GM18951 (cell line): ENCODE measurements at regions not wholly inside any gene's neighbourhood (a gene's known extent, or its start where the extent isn't known, plus 50 kb on each side); places are given as distances from the start of the nearest gene placed in this dataset.

Source experiments
- POLR2A ChIP-seq: IDR thresholded peaks from 4 replicates; pipeline ENCODE4 v1.6.1; 2011; ENCODE audit warnings: mild to moderate bottlenecking; ENCODE audit not compliant: insufficient read length, insufficient read depth; ENCODE audit errors: extremely low read depth
- in situ Hi-C: fragments of 300-500 bp; cut with MboI; formaldehyde crosslinking; loops from one replicate; pipeline ENCODE4 v1.12.0; 2022; ENCODE audit warnings: low sequenced_read_pairs, mixed read lengths, inconsistent platforms; ENCODE audit not compliant: unreplicated experiment

DNA sequence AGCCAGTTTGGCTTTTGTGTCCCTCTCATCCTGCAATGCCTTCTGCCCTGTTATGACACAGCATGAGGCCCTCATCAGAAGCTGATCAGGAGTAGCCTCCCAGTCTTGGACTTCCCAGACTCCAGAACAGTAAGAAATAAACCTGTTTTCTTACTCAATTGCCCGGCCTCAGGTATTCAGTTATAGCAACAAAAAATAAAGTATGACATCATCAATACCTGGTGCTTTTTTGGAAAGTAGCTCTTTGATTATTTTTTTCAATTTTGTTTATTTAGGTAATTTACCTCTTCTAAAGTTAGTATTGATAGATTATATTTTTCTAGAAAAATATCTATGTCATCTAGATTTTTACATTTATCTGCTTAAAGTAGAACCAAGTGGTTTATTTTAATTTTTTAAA, 112.8 kb upstream of the CES5A start:
- no peak for TF ChIP-seq POLR2A
- in situ Hi-C loops: no loop called here

DNA sequence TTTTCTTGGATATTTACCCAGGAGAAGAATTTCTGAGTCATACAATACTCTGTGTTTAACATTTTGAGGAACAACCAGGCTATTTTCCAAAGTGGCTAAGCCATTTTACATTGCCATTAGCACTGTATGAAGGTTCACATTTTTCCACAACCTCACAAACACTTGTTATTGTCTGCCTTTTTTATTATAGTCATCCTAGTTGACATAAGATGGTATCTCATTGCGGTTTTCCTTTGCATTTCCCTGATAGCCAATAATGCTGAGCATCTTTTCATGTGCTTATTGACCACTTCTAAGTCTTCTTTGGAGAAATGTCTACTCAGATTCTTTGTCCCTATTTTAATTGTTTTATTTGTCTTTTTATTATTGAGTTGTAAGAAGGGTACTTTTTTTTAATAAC, 107.4 kb upstream of the CES5A start:
- in situ Hi-C loops: no loop called here
- no peak for TF ChIP-seq POLR2A

DNA sequence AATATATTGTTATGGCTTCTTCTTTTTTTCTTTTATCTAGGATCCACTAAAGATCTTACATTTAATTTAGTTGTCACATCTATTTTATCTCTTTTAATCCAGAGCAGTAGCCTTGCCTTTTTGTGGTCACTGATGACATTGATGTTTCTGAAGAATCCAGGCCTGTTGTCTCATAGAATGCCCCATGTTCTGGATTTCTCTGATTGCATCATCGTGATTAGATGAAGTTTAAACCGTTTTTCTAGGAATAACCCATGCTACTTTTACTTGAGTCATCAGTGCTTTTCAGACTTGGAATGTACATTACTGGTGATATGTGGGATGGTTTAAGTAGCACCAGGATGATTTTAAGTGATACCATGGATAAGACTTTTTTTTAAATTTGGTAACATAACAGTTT, 106.4 kb upstream of the CES5A start:
- in situ Hi-C loops: no loop called here
- no peak for TF ChIP-seq POLR2A

DNA sequence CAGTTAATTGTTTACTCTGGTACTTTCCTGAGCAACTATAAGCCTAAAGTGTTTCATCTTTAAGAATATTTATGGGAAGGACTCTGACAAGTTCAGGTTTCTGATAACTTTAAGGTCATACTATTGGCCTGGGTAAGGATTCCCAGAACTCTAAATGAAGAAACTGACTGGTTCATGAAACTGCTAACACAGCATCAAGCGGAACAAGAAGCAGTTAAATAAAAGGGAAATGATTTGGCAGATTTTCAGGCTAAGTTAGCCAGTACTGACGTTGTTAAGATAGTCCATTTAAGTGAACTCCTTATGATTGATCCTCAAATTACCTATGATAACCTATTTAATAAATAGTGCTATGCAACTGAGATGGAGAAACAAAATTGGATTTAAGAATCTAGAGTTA, 101.6 kb upstream of the CES5A start:
- in situ Hi-C loops: no loop called here
- TF ChIP-seq POLR2A: no peak

DNA sequence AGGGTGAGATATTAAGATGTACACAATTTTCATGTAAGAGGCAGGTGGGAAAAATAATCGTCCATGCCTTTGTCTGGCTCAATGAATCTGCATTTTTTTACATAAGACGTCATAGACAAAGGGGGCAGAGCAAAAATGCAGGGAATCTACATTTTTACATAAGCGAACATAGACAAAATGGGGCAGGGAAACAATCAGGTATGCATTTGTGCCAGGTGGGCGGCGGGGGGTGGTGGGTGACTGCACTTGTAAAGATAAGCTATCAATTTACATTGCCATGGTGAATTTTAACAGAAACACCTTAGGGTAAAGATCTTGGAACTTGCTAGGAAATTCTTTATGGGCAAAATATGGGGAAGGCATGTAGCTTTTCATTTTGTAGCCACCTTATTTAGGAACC, 96.3 kb upstream of the CES5A start:
- TF ChIP-seq POLR2A: no peak
- in situ Hi-C loops: no loop called here

DNA sequence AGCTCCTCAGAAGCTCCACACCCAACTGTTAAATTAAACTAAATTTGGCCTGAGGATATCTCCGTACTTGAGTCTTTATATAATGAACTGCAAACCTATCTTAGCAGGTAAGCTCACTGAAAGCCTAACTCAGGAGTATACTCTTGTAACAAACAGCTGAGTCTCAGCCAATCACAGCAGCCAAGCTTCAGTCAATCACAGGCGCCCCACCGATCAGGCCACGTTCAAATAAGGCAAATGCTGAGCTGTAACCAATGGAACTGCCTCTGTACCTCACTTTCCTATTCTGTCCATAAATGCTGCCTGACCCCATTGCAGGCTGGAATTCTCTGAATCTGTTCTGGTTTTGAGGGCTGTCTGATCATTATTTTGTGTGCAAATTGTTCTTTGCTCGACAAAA, 93.0 kb upstream of the CES5A start:
- in situ Hi-C loops: no loop called here
- no peak for TF ChIP-seq POLR2A

DNA sequence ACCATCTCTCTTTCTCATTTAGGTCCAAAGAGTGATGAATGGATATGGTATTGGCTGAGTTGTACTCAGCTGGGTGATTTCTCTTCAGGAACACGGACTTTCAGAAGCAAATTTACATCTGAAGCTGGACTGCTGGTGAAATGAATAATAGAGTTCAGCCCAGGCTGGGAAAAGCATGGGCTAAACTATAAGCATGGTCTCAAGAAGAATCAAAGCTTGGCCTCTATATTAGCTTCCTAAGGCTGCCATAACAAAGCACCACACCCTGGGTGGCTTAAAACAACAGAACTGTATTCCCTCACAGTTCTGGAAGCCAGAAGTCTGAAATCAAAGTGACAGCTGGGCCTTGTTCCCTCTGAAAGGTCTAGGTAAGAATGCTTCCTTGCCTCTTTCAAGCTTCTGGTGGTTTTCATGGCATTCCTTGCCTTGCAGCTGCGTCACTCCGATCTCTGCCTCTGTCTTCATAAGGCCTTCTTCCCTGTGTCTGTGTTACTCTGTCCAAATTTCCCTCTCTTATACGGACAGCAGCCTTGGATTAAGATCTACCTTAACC, 89.8 kb upstream of the CES5A start:
- no peak for TF ChIP-seq POLR2A
- in situ Hi-C loops: no loop called here

DNA sequence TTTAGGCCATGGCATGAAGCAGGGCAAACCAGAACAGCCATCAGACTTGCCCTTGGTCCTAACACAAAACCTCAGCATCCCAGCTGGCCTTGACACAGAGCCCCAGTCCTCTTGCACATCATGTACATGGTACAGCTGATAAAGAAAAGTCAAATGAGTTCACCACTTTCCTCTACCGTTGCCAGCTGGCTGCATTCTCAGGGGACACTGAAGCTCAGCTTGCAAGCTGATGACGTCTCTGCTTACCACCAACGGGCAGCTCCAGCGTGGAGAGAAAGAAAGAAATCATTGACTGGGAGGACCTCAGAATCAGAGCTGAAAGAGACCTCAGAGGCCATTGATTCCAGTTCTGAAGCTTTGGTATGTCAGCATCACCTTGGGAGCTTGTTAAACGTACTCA, 80.7 kb upstream of the CES5A start:
- no peak for TF ChIP-seq POLR2A
- in situ Hi-C loops: no loop called here

DNA sequence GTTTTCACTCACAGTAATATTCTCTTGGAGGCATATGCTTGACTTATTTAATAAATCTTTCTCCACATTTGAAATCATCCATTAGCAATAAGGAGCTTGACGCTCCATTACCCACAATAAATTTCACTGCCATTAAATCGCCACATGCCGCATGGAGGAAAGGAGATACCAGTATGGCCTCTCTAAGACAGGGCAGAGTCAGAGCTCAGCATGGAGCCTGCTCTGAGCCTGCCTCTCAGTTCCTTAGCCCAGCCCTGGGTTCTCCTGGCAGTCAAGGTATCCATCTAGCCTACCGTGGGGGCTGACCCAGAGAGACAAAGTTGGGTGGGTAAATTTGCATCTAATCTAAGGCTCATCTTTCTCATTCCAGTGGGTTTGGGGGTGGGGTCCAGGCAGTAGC, 80.3 kb upstream of the CES5A start:
- no peak for TF ChIP-seq POLR2A
- in situ Hi-C loops: no loop called here

DNA sequence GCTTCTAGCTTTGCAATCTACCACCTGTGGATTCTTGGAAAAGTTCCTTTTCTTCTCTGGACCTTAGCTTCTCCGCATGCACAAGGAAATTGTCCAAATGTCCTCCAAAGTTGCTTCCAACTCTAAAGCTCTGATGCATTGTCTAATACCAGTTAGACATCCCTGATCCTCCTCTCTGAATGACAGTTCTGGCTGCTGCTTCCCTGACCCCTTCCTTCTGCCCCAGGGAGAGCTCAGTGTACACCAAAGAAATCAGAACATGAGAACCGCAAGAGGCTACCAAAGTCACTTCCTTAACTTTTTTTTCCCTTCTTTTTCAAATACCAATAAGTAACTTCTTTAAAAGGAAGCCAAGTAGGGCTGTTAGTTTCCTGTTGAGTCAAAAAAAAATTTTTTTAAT, 79.7 kb upstream of the CES5A start:
- TF ChIP-seq POLR2A: no peak
- in situ Hi-C loops: no loop called here

DNA sequence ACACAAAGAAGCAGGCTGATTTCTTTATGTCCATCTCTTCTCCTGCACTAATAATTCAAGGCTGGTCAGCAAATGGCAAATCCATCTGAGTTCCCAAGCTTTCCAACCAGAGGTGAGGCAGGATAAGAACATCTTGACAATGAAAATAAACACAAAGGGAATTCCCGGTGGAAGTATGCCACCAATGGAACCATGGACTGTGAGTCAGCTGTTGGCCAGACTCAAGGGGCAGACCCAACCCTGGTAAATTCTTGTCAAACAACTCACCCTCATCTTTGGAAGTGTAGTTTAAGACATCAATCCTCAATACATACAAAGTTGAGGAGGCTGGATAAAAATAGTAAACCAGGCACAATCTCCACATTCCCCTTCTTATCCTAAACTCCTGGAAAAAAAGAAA, 74.3 kb upstream of the CES5A start:
- TF ChIP-seq POLR2A: no peak
- in situ Hi-C loops: loop anchor here (10.0 kb wide), 1 partner anchor 365 kb away; no protein-coding TSS in a partner anchor

DNA sequence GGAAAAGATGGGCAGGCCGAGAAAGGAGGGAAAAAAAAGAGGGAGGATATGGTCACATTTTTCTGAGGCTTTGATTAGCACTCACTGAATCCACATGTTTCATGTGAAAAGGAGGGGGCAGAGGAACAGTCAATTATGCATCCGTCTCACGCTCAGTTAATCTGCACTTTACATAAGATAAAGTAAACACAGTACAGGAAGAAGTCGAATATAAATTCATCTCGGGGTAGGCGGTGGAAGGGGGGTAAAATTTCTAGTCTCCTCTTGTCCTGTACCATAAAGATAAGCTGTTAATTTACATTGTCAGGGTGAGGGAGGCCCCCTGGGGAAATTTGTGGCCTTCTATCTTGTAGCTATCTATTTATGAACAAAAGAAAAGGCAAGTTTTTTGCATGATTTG, 73.1 kb upstream of the CES5A start:
- no peak for TF ChIP-seq POLR2A
- in situ Hi-C loops: loop anchor here (10.0 kb wide), 1 partner anchor 367 kb away; no protein-coding TSS in a partner anchor

DNA sequence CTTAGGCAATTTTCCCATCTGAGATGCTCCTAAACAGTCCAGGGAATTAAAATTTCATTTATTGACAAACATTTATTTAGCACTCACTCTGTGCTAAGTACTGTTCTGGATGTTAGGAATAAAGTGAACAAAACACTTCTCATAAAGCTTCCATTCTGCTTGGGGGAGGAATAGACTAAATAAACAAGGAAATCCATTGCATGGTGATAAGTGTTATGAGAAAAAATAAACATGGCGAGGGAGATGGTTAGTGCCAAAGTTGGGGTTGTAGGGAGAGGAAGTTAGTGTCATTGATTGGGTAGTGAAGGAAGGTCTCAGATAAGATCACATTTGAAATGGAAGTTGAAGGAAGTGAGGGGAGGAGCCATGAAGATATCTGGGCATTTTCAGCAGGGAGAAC, 72.2 kb upstream of the CES5A start:
- in situ Hi-C loops: loop anchor here (10.0 kb wide), 1 partner anchor 367 kb away; no protein-coding TSS in a partner anchor
- no peak for TF ChIP-seq POLR2A

DNA sequence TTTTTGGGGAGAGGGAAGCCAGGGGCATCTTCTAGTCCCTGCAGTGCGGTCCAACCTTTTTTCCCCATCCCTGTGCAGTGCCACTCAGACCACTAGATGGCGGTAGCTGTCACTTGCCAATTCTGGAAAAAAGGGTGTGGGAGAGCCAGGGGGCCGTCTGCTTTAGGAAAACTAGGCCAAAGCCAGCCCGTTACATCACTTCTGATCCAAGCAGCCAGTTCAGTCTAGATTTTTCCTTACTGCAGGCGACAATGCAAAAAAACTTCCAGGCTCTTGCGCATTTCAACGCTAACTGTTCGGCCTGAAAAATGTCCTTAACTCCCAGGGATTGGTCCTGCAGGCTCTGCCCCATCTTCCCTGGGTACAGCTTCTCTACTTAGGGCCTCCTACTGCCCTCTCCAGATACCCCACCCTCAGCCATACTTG, 69.2 kb upstream of the CES5A start:
- no peak for TF ChIP-seq POLR2A
- in situ Hi-C loops: loop anchor here (10.0 kb wide), 1 partner anchor 370 kb away; no protein-coding TSS in a partner anchor

DNA sequence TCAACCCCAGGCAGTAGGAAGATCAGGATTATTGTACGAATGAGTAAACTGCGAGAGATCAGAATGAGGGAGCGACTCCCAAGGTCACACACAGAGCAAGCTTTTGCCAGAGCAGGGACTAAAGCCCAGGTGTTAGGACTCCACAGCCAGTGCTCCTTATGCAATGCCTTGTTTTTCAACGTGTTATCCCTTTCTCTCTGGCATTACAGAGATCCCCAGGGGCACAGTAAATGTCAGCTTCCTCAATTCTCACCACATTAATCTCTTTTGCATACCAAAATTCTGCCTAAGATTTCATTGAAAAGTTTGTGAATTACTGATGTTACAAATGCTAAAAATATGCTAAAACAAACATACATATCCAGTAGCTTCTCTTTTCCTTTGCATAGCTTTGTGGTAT, 68.1 kb upstream of the CES5A start:
- no peak for TF ChIP-seq POLR2A
- in situ Hi-C loops: loop anchor here (10.0 kb wide), 1 partner anchor 372 kb away; no protein-coding TSS in a partner anchor
